ENCODE measurements at regions not wholly inside any gene's neighbourhood (a gene's known extent, or its start where the extent isn't known, plus 50 kb on each side); places are given as distances from the start of the nearest gene placed in this dataset.

- in situ Hi-C loops (cut with MboI; ENCODE audit: low pct_unique_long_range_greater_than_20kb in 2 of 9, low sequenced_read_pairs in 9 of 9, unreplicated experiment in 9 of 9) = no loop called here
- 0 to 100% (median 29%) methylated on average over 1 of the region's 1 CpG; no CpG with 5 or more reads in 1 of the 10 experiments for WGBS, 10 experiments
- H3K27ac ChIP-seq = no peak overlapping the region
- peaks cover 0 to 3% of the 10 kb centered on the region in 2 donors for H3K4me1 ChIP-seq (replicated peaks in 1 of 2)
- no peak for ATAC-seq (replicated peaks in 6 of 8)
- H3K4me3 ChIP-seq = no peak overlapping the region
Measured at GRCh38 chr3:132247211-132247610, 70.0 kb upstream of the ACP3 start.

- WGBS, 10 experiments = 40 to 100% (median 63%) methylated on average over 1 of the region's 1 CpG; no CpG with 5 or more reads in 6 of the 10 experiments
- Histone ChIP-seq H3K27ac (no peak overlapping the region), H3K4me1 (replicated peaks in 1 of 2) (peaks cover 0 to 3% of the 10 kb centered on the region in 2 donors), H3K4me3 (no peak overlapping the region)
- peak in 1 of 8 experiments; percentile 17 for ATAC-seq (replicated peaks in 6 of 8)
- in situ Hi-C loops (cut with MboI; ENCODE audit: low pct_unique_long_range_greater_than_20kb in 2 of 9, low sequenced_read_pairs in 9 of 9, unreplicated experiment in 9 of 9) = no loop called here
Measured at GRCh38 chr3:132248490-132248889, 68.7 kb upstream of the ACP3 start.

- WGBS, 10 experiments = 0 to 47% (median 3%) methylated on average over 1 to 4 of the region's 4 CpGs; no CpG with 5 or more reads in 1 of the 10 experiments
- in situ Hi-C loops (cut with MboI; ENCODE audit: low pct_unique_long_range_greater_than_20kb in 2 of 9, low sequenced_read_pairs in 9 of 9, unreplicated experiment in 9 of 9) = loop anchor here in 3 of 9 experiments (10.0 kb wide), 3 partner anchors 91 to 151 kb away; no protein-coding TSS in a partner anchor
Measured at GRCh38 chr3:132253262-132253878, 63.8 kb upstream of the ACP3 start.

GRCh38 chr3:132254076-132254755, 63.0 kb upstream of the ACP3 start:
- Histone ChIP-seq H3K4me3 (no peak overlapping the region), H3K27ac (no peak overlapping the region), H3K4me1 (replicated peaks in 1 of 2) (no peaks in the 10 kb centered on the region)
- in situ Hi-C loops (cut with MboI; ENCODE audit: low pct_unique_long_range_greater_than_20kb in 2 of 9, low sequenced_read_pairs in 9 of 9, unreplicated experiment in 9 of 9) = loop anchor here in 3 of 9 experiments (10.0 kb wide), 3 partner anchors 91 to 151 kb away; no protein-coding TSS in a partner anchor
- 64 to 100% (median 92%) methylated on average over 1 to 4 of the region's 4 CpGs; no CpG with 5 or more reads in 3 of the 10 experiments for WGBS, 10 experiments
- no peak for ATAC-seq (replicated peaks in 6 of 8)

More at GRCh38 chr3:132253262-132253878, 63.8 kb upstream of the ACP3 start:
- Histone ChIP-seq H3K27ac (no peak overlapping the region), H3K4me3 (no peak overlapping the region), H3K4me1 (replicated peaks in 1 of 2) (no peaks in the 10 kb centered on the region)
- peak in 3 of 8 experiments; percentile 30 to 55 (median 39) for ATAC-seq (replicated peaks in 6 of 8)

- 0 to 88% (median 59%) methylated on average over 1 to 3 of the region's 5 CpGs; no CpG with 5 or more reads in 1 of the 10 experiments for WGBS, 10 experiments
- Histone ChIP-seq H3K4me1 (replicated peaks in 1 of 2) (no peaks in the 10 kb centered on the region), H3K27ac (no peak overlapping the region), H3K4me3 (no peak overlapping the region)
- ATAC-seq (replicated peaks in 6 of 8) = peak in 3 of 8 experiments; percentile 64 to 86 (median 79)
- in situ Hi-C loops (cut with MboI; ENCODE audit: low pct_unique_long_range_greater_than_20kb in 2 of 9, low sequenced_read_pairs in 9 of 9, unreplicated experiment in 9 of 9) = loop anchor here in 3 of 9 experiments (10.0 kb wide), 3 partner anchors 90 to 150 kb away; no protein-coding TSS in a partner anchor
Measured at GRCh38 chr3:132255041-132255745, 62.0 kb upstream of the ACP3 start.

GRCh38 chr3:132256989-132257388, 60.2 kb upstream of the ACP3 start:
- Histone ChIP-seq H3K4me3 (no peak overlapping the region), H3K4me1 (replicated peaks in 1 of 2) (no peaks in the 10 kb centered on the region), H3K27ac (no peak overlapping the region)
- in situ Hi-C loops (cut with MboI; ENCODE audit: low pct_unique_long_range_greater_than_20kb in 2 of 9, low sequenced_read_pairs in 9 of 9, unreplicated experiment in 9 of 9) = loop anchor here in 3 of 9 experiments (10.0 kb wide), 3 partner anchors 88 to 148 kb away; no protein-coding TSS in a partner anchor
- peak in 5 of 8 experiments; percentile 20 to 74 (median 45) for ATAC-seq (replicated peaks in 6 of 8)

GRCh38 chr3:132261506-132261905, 55.7 kb upstream of the ACP3 start:
- 38 to 100% (median 75%) methylated on average over 1 to 3 of the region's 3 CpGs; no CpG with 5 or more reads in 2 of the 10 experiments for WGBS, 10 experiments
- in situ Hi-C loops (cut with MboI; ENCODE audit: low pct_unique_long_range_greater_than_20kb in 2 of 9, low sequenced_read_pairs in 9 of 9, unreplicated experiment in 9 of 9) = no loop called here
- H3K4me3 ChIP-seq = no peak overlapping the region
- no peak overlapping the region for H3K27ac ChIP-seq
- no peak for ATAC-seq (replicated peaks in 6 of 8)
- H3K4me1 ChIP-seq (replicated peaks in 1 of 2) = no peaks in the 10 kb centered on the region

- WGBS, 10 experiments = 81 to 100% (median 92%) methylated on average over 1 to 2 of the region's 2 CpGs; no CpG with 5 or more reads in 3 of the 10 experiments
- in situ Hi-C loops (cut with MboI; ENCODE audit: low pct_unique_long_range_greater_than_20kb in 2 of 9, low sequenced_read_pairs in 9 of 9, unreplicated experiment in 9 of 9) = no loop called here
- H3K4me1 ChIP-seq (replicated peaks in 1 of 2) = no peaks in the 10 kb centered on the region
- no peak overlapping the region for H3K27ac ChIP-seq
- ATAC-seq (replicated peaks in 6 of 8) = no peak
- no peak overlapping the region for H3K4me3 ChIP-seq
Measured at GRCh38 chr3:132262305-132262704, 54.9 kb upstream of the ACP3 start.

- no peak overlapping the region for H3K4me3 ChIP-seq
- H3K4me1 ChIP-seq (replicated peaks in 1 of 2) = no peaks in the 10 kb centered on the region
- WGBS, 10 experiments = 100% methylated on average over 1 of the region's 2 CpGs; no CpG with 5 or more reads in 7 of the 10 experiments
- H3K27ac ChIP-seq = no peak overlapping the region
- no peak for ATAC-seq (replicated peaks in 6 of 8)
- in situ Hi-C loops (cut with MboI; ENCODE audit: low pct_unique_long_range_greater_than_20kb in 2 of 9, low sequenced_read_pairs in 9 of 9, unreplicated experiment in 9 of 9) = no loop called here
Measured at GRCh38 chr3:132262956-132263355, 54.3 kb upstream of the ACP3 start.

- H3K4me3 ChIP-seq = no peak overlapping the region
- H3K4me1 ChIP-seq (replicated peaks in 1 of 2) = no peaks in the 10 kb centered on the region
- in situ Hi-C loops (cut with MboI; ENCODE audit: low pct_unique_long_range_greater_than_20kb in 2 of 9, low sequenced_read_pairs in 9 of 9, unreplicated experiment in 9 of 9) = no loop called here
- H3K27ac ChIP-seq = no peak overlapping the region
- no peak for ATAC-seq (replicated peaks in 6 of 8)
Measured at GRCh38 chr3:132265028-132265427, 52.2 kb upstream of the ACP3 start.

GRCh38 chr3:132265488-132265887, 51.7 kb upstream of the ACP3 start:
- H3K27ac ChIP-seq = no peak overlapping the region
- no peak overlapping the region for H3K4me3 ChIP-seq
- in situ Hi-C loops (cut with MboI; ENCODE audit: low pct_unique_long_range_greater_than_20kb in 2 of 9, low sequenced_read_pairs in 9 of 9, unreplicated experiment in 9 of 9) = no loop called here
- no peak for ATAC-seq (replicated peaks in 6 of 8)
- 0 to 100% (median 87%) methylated on average over 1 to 3 of the region's 3 CpGs for WGBS, 10 experiments
- no peaks in the 10 kb centered on the region for H3K4me1 ChIP-seq (replicated peaks in 1 of 2)

GRCh38 chr3:132267391-132267993, 49.7 kb upstream of the ACP3 start:
- no peak overlapping the region for H3K4me3 ChIP-seq
- WGBS, 10 experiments = 0 to 95% (median 70%) methylated on average over 2 to 4 of the region's 4 CpGs; no CpG with 5 or more reads in 1 of the 10 experiments
- ATAC-seq (replicated peaks in 6 of 8) = no peak
- in situ Hi-C loops (cut with MboI; ENCODE audit: low pct_unique_long_range_greater_than_20kb in 2 of 9, low sequenced_read_pairs in 9 of 9, unreplicated experiment in 9 of 9) = no loop called here
- H3K27ac ChIP-seq = no peak overlapping the region
- H3K4me1 ChIP-seq (replicated peaks in 1 of 2) = no peaks in the 10 kb centered on the region

Measured in motor neuron (in vitro differentiated cells).